HFFc6 (cell line): ENCODE measurements at regions not wholly inside any gene's neighbourhood (a gene's known extent, or its start where the extent isn't known, plus 50 kb on each side); places are given as distances from the start of the nearest gene placed in this dataset.

Experiments
- DNase-seq: peaks from one replicate; pipeline ENCODE4 v3.0.0-alpha.2; 2018
- H3K27ac Mint-ChIP-seq: 2 replicates; pipeline ENCODE4 v1.8.0; 2020; ENCODE audit warnings: mild to moderate bottlenecking, mixed read lengths
- H3K27me3 Mint-ChIP-seq: 2 replicates; pipeline ENCODE4 v1.8.0; 2021; ENCODE audit warnings: mild to moderate bottlenecking, moderate library complexity, mixed read lengths; ENCODE audit not compliant: insufficient read depth
- H3K36me3 Mint-ChIP-seq: 2 replicates; pipeline ENCODE4 v1.8.0; 2021; ENCODE audit warnings: low read depth, mixed read lengths
- H3K4me1 Mint-ChIP-seq: 2 replicates; pipeline ENCODE4 v1.8.0; 2020; ENCODE audit warnings: low read depth, mixed read lengths
- H3K4me3 Mint-ChIP-seq: 2 replicates; pipeline ENCODE4 v1.8.0; 2020; ENCODE audit warnings: mild to moderate bottlenecking, moderate library complexity, mixed read lengths
- H3K9me3 Mint-ChIP-seq: 2 replicates; pipeline ENCODE4 v1.8.0; 2020; ENCODE audit warnings: mild to moderate bottlenecking, mixed read lengths
- CTCF ChIP-seq: fragments of 200-600 bp; sonication (generic); IDR thresholded peaks from 2 replicates; pipeline ENCODE4 v1.5.0; 2021; ENCODE audit warnings: antibody characterized with exemption, mild to moderate bottlenecking

GRCh38 chr11:80023386-80023785, 582.6 kb upstream of the TENM4 start:
- H3K4me3 Mint-ChIP-seq: no peak overlapping the region
- H3K27ac Mint-ChIP-seq: no peak overlapping the region
- H3K9me3 Mint-ChIP-seq: no peaks in the 10 kb centered on the region
- H3K27me3 Mint-ChIP-seq: no peaks in the 10 kb centered on the region
- H3K4me1 Mint-ChIP-seq: no peaks in the 10 kb centered on the region
- no peak for DNase-seq
- no peak for TF ChIP-seq CTCF
- H3K36me3 Mint-ChIP-seq: no peaks in the 10 kb centered on the region

- H3K4me3 Mint-ChIP-seq: no peak overlapping the region
These were observed 569.7 kb upstream of the TENM4 start for GRCh38 chr11:80010536-80010935.

GRCh38 chr11:80009081-80009480, 568.3 kb upstream of the TENM4 start:
- Mint-ChIP-seq H3K36me3 (no peaks in the 10 kb centered on the region), H3K27ac (no peak overlapping the region), H3K4me1 (no peaks in the 10 kb centered on the region), H3K27me3 (peaks cover 9% of the 10 kb centered on the region), H3K4me3 (no peak overlapping the region), H3K9me3 (no peaks in the 10 kb centered on the region)
- no peak for TF ChIP-seq CTCF
- DNase-seq: no peak

More at GRCh38 chr11:80010536-80010935, 569.7 kb upstream of the TENM4 start:
- no peak for DNase-seq
- no peak for TF ChIP-seq CTCF
- no peaks in the 10 kb centered on the region for H3K4me1 Mint-ChIP-seq
- H3K27ac Mint-ChIP-seq: no peak overlapping the region
- no peaks in the 10 kb centered on the region for H3K36me3 Mint-ChIP-seq
- peaks cover 10% of the 10 kb centered on the region for H3K27me3 Mint-ChIP-seq
- H3K9me3 Mint-ChIP-seq: no peaks in the 10 kb centered on the region

GRCh38 chr11:80007616-80008015, 566.8 kb upstream of the TENM4 start:
- no peak overlapping the region for H3K27ac Mint-ChIP-seq
- H3K4me3 Mint-ChIP-seq: no peak overlapping the region
- H3K27me3 Mint-ChIP-seq: peaks cover 9% of the 10 kb centered on the region
- no peak for DNase-seq
- no peak for TF ChIP-seq CTCF
- H3K4me1 Mint-ChIP-seq: no peaks in the 10 kb centered on the region
- no peaks in the 10 kb centered on the region for H3K36me3 Mint-ChIP-seq
- no peaks in the 10 kb centered on the region for H3K9me3 Mint-ChIP-seq

- DNase-seq: no peak
- TF ChIP-seq CTCF: no peak
- no peak overlapping the region for H3K27ac Mint-ChIP-seq
- H3K4me3 Mint-ChIP-seq: no peak overlapping the region
- no peaks in the 10 kb centered on the region for H3K36me3 Mint-ChIP-seq
- H3K27me3 Mint-ChIP-seq: peaks cover 5% of the 10 kb centered on the region; the same call in 1 of the 2 replicates
- H3K4me1 Mint-ChIP-seq: no peaks in the 10 kb centered on the region
- no peaks in the 10 kb centered on the region for H3K9me3 Mint-ChIP-seq
These were observed 549.3 kb upstream of the TENM4 start for GRCh38 chr11:79990141-79990540.

GRCh38 chr11:79982185-79982584, 541.4 kb upstream of the TENM4 start:
- TF ChIP-seq CTCF: no peak
- no peak overlapping the region for H3K4me3 Mint-ChIP-seq
- no peak overlapping the region for H3K27ac Mint-ChIP-seq
- H3K9me3 Mint-ChIP-seq: no peaks in the 10 kb centered on the region
- DNase-seq: no peak
- no peaks in the 10 kb centered on the region for H3K4me1 Mint-ChIP-seq
- H3K36me3 Mint-ChIP-seq: no peaks in the 10 kb centered on the region
- no peaks in the 10 kb centered on the region; the same call in 1 of the 2 replicates for H3K27me3 Mint-ChIP-seq
